T-cell (primary cell): ENCODE measurements at regions not wholly inside any gene's neighbourhood (a gene's known extent, or its start where the extent isn't known, plus 50 kb on each side); places are given as distances from the start of the nearest gene placed in this dataset.
"Not testable (repeated sequence)": the region's sequence is repeated elsewhere in the genome, so short reads cannot be mapped to it uniquely, and the experiment has no call there.

Experiments used
- ATAC-seq, 4 experiments: fragments of 200-7000 bp in 3 of 4; fragments of 150-1000 bp in 1 of 4; cut with Tn5 transposase; replicated peaks in 1 of 4; 1 replicate in 3 of 4; 2 replicates in 1 of 4; pipeline ENCODE4 v1.10.0; 2021; ENCODE audit warnings: moderate library complexity in 3 of 4, mild to moderate bottlenecking in 2 of 4, moderate number of reproducible peaks in 1 of 4
- CTCF ChIA-PET, 2 donors: fragments of 300-600 bp; sonication (Branson Sonifier 250); formaldehyde crosslinking; loops; one replicate each; lab custom pipeline; 2022; ENCODE audit warnings: antibody characterized with exemption in 2 of 2; lab: Charles Lee
- POLR2A ChIA-PET, 2 donors: fragments of 300-600 bp; sonication (Branson Sonifier 250); formaldehyde crosslinking; loops; one replicate each; lab custom pipeline; 2022; ENCODE audit warnings: antibody characterized with exemption in 2 of 2; lab: Charles Lee
- DNase-seq, 35 experiments: peaks; one replicate each; pipeline versions ENCODE4 v3.0.0 to v3.0.0-alpha.2; 2013 to 2023
- H3K27ac ChIP-seq: one replicate; pipeline ENCODE4 v1.5.1; 2013; ENCODE audit warnings: low read length
- H3K27me3 ChIP-seq, 2 experiments: replicated peaks in 1 of 2; 1 replicate in 1 of 2; 2 replicates in 1 of 2; pipeline versions ENCODE4 v1.6.1 to v1.7.0; 2013; ENCODE audit warnings: low read length in 1 of 2, mixed read lengths in 1 of 2; ENCODE audit not compliant: control insufficient read depth in 2 of 2, insufficient read depth in 2 of 2; ENCODE audit errors: extremely low read depth in 1 of 2
- H3K36me3 ChIP-seq, 2 donors: 1 replicate in 1 of 2; 2 replicates in 1 of 2; pipeline versions ENCODE4 v1.6.1 to v1.7.0; 2013; ENCODE audit warnings: low read length in 1 of 2; ENCODE audit not compliant: control insufficient read depth in 2 of 2, insufficient read depth in 1 of 2; ENCODE audit errors: extremely low read depth in 1 of 2
- H3K4me1 ChIP-seq, 2 experiments: 1 replicate in 1 of 2; 2 replicates in 1 of 2; pipeline versions ENCODE4 v1.6.1 to v1.7.0; 2013; ENCODE audit warnings: low read length in 2 of 2, mixed read lengths in 1 of 2; ENCODE audit not compliant: insufficient read depth in 2 of 2, control insufficient read depth in 1 of 2; ENCODE audit errors: extremely low read depth in 1 of 2
- H3K4me3 ChIP-seq, 2 donors: 1 replicate in 1 of 2; 2 replicates in 1 of 2; pipeline versions ENCODE4 v1.5.1 to v1.7.0; 2013; ENCODE audit warnings: mild to moderate bottlenecking in 2 of 2, low read length in 1 of 2, moderate library complexity in 1 of 2; ENCODE audit not compliant: control insufficient read depth in 1 of 2; ENCODE audit errors: extremely low read depth in 1 of 2
- H3K9me3 ChIP-seq: 2 replicates; pipeline ENCODE4 v1.7.0; 2013
- H3K27ac Mint-ChIP-seq, 2 donors: one replicate each; pipeline ENCODE4 v1.8.0; 2020 to 2021; ENCODE audit warnings: mild to moderate bottlenecking in 2 of 2, mixed read lengths in 2 of 2
- H3K27me3 Mint-ChIP-seq, 2 donors: one replicate each; pipeline ENCODE4 v1.8.0; 2021 to 2022; ENCODE audit warnings: mixed read lengths in 2 of 2
- H3K36me3 Mint-ChIP-seq: one replicate; pipeline ENCODE4 v1.8.0; 2021; ENCODE audit warnings: mixed read lengths
- H3K4me1 Mint-ChIP-seq, 3 donors: one replicate each; pipeline ENCODE4 v1.8.0; 2020 to 2022; ENCODE audit warnings: mixed read lengths in 3 of 3, mild to moderate bottlenecking in 1 of 3
- H3K4me3 Mint-ChIP-seq, 3 donors: one replicate each; pipeline ENCODE4 v1.8.0; 2020 to 2022; ENCODE audit warnings: mild to moderate bottlenecking in 3 of 3, mixed read lengths in 3 of 3, moderate library complexity in 3 of 3
- H3K9me3 Mint-ChIP-seq, 3 donors: one replicate each; pipeline ENCODE4 v1.8.0; 2020 to 2022; ENCODE audit warnings: mixed read lengths in 3 of 3
- WGBS: methylation state at CpG from one replicate; pipeline ENCODE4 v1.1.5; 2013; ENCODE audit warnings: missing lambda C conversion rate; ENCODE audit not compliant: insufficient coverage; 5-methylcytosine and 5-hydroxymethylcytosine counted together

DNA sequence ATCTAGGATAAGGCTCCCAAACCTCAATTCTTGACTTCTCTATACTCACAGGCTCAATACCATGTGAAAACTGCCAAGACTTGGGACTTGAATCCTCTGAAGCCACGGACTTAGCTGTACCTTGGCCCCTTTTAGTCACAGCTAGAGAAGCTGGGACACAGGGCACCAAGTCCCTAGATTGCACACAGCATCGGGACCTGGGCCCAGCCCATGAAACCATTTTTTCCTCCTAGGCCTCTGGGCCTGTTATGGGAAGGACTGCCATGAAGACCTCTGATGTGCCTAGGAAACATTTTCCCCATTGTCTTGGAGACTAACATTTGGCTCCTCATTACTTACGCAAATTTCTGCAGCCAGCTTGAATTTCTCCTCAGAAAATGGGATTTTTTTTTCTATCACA is 1011.8 kb upstream of the DDX18 start:
- Histone ChIP-seq H3K4me3 (no peak overlapping the region), H3K4me1 (no peaks in the 10 kb centered on the region), H3K36me3 (no peaks in the 10 kb centered on the region), H3K27ac (no peak overlapping the region), H3K27me3 (no peaks in the 10 kb centered on the region), H3K9me3 (no peaks in the 10 kb centered on the region)
- H3K4me1 Mint-ChIP-seq: no peaks in the 10 kb centered on the region
- DNase-seq (no peak), ATAC-seq (no peak)
- WGBS: 50% methylated on average over 2 of the region's 3 CpGs
- H3K27me3 Mint-ChIP-seq: no peaks in the 10 kb centered on the region
- CTCF ChIA-PET: no interaction called here
- H3K9me3 Mint-ChIP-seq: peaks cover 22 to 38% (median 28%) of the 10 kb centered on the region in 3 donors
- no peak overlapping the region for H3K4me3 Mint-ChIP-seq
- POLR2A ChIA-PET: no interaction called here
- H3K36me3 Mint-ChIP-seq: no peaks in the 10 kb centered on the region
- H3K27ac Mint-ChIP-seq: no peak overlapping the region

DNA sequence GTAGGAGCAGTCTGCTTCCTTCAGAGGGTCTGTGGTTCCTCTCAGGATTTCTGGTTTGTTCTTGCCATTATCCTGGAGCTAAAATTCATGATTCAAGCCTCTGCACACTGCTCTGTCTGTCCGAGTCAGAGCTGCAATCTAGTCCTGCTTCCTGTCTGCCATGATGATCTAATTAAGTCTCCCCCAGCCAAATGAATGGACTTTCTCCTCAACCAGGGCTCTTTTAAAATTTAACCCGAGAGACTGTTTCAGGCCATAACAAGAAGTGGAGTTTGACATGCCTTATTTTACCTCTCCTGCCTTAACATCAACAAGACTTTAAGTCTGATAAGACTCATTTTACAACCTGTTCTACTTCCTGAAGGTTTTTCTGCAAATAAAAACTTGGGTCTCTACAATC is 1009.6 kb upstream of the DDX18 start:
- CTCF ChIA-PET: no interaction called here
- POLR2A ChIA-PET: no interaction called here

DNA sequence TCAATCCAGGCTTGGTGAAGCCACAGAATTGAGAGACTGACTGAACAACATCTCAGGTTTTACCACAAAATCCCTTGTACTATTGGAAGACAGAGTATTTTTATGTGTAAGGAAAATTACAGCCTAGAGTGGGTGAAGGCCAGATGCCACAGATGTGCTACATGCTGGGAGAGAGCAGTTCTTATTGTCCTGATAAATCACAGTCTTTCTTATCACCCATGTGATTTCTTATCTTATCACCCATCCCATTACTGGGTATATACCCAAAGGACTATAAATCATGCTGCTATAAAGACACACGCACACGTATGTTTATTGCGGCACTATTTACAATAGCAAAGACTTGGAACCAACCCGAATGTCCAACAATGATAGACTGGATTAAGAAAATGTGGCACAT is 1008.0 kb upstream of the DDX18 start:
- WGBS: no CpG with 5 or more reads among the region's 4 CpGs
- H3K4me3 ChIP-seq, H3K27ac Mint-ChIP-seq, H3K27me3 ChIP-seq, H3K36me3 ChIP-seq, H3K27ac ChIP-seq, ATAC-seq, H3K9me3 ChIP-seq, DNase-seq, H3K4me1 Mint-ChIP-seq, CTCF ChIA-PET, H3K4me3 Mint-ChIP-seq, H3K4me1 ChIP-seq, POLR2A ChIA-PET, H3K27me3 Mint-ChIP-seq, H3K36me3 Mint-ChIP-seq: not testable (repeated sequence)
- H3K9me3 Mint-ChIP-seq: peaks cover 18 to 24% (median 24%) of the 10 kb centered on the region in 3 donors

More for the DNA sequence above, 1009.6 kb upstream of the DDX18 start:
- H3K27ac Mint-ChIP-seq: no peak overlapping the region
- DNase-seq (no peak), ATAC-seq (no peak)
- Histone ChIP-seq H3K36me3 (no peaks in the 10 kb centered on the region), H3K4me3 (no peak overlapping the region), H3K9me3 (peaks cover 3% of the 10 kb centered on the region), H3K27ac (no peak overlapping the region), H3K4me1 (no peaks in the 10 kb centered on the region), H3K27me3 (no peaks in the 10 kb centered on the region)
- no peak overlapping the region for H3K4me3 Mint-ChIP-seq
- H3K27me3 Mint-ChIP-seq: no peaks in the 10 kb centered on the region
- WGBS: 89% methylated on average over 2 of the region's 2 CpGs
- no peaks in the 10 kb centered on the region for H3K4me1 Mint-ChIP-seq
- peaks cover 21 to 28% (median 27%) of the 10 kb centered on the region in 3 donors for H3K9me3 Mint-ChIP-seq
- no peaks in the 10 kb centered on the region for H3K36me3 Mint-ChIP-seq

DNA sequence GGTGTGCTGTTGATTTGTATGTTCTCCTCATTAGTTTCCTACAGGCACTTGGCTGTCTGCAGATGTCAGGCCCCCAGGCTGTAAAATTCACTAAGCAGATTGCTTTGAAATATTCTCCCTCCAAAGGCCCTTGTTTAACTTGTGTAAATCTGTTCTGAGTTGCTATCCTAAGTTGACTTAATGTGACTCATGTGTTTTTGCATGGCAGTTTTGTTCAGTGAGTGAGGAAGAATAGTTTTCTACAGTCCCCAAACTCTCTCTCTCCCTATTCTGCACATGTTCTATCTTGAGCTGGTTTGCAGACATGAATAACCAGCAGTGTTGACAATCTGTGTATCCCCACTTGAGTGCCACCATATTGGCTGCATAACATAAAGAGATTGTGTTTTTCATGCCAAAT is 1005.4 kb upstream of the DDX18 start:
- CTCF ChIA-PET: no interaction called here
- no peak overlapping the region for H3K27ac ChIP-seq

GRCh38 chr2:116810071-116810470 is 1004.4 kb upstream of the DDX18 start:
- CTCF ChIA-PET: no interaction called here
- POLR2A ChIA-PET: no interaction called here
- no peak for ATAC-seq

More for the DNA sequence above, 1005.4 kb upstream of the DDX18 start:
- Mint-ChIP-seq H3K4me1 (no peaks in the 10 kb centered on the region), H3K36me3 (no peaks in the 10 kb centered on the region), H3K27me3 (no peaks in the 10 kb centered on the region), H3K9me3 (peaks cover 18 to 26% (median 19%) of the 10 kb centered on the region in 3 donors), H3K27ac (no peak overlapping the region), H3K4me3 (no peak overlapping the region)
- H3K36me3 ChIP-seq: no peaks in the 10 kb centered on the region
- H3K4me3 ChIP-seq: no peak overlapping the region
- no peak for ATAC-seq
- DNase-seq: no peak
- no peaks in the 10 kb centered on the region for H3K27me3 ChIP-seq
- peaks cover 3% of the 10 kb centered on the region for H3K9me3 ChIP-seq
- POLR2A ChIA-PET: no interaction called here
- no peaks in the 10 kb centered on the region for H3K4me1 ChIP-seq

DNA sequence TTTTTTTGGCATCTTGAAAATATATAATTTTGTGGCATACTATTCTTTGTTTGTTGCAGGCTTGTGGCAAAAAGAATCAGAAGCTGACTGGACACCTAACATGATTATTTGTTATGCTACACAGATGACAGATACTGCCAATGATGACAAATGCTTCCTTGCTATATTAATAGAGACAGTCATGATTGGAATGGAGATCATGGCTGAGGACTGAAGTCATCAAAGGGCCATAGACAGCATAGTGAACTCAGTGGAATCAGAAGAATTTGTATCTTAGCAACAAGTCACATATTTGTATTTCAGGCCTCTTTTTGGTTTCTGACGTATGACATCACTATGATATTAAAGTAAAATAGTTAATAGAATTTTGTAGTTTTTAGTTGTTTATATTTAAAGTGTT is 1003.8 kb upstream of the DDX18 start:
- CTCF ChIA-PET: no interaction called here
- DNase-seq (no peak), ATAC-seq (no peak)
- Mint-ChIP-seq H3K4me1 (no peaks in the 10 kb centered on the region), H3K4me3 (no peak overlapping the region), H3K27me3 (no peaks in the 10 kb centered on the region), H3K9me3 (peaks cover 9 to 15% (median 13%) of the 10 kb centered on the region in 3 donors), H3K36me3 (no peaks in the 10 kb centered on the region), H3K27ac (no peak overlapping the region)
- no peak overlapping the region for H3K4me3 ChIP-seq
- H3K36me3 ChIP-seq: no peaks in the 10 kb centered on the region
- peaks cover 3% of the 10 kb centered on the region for H3K9me3 ChIP-seq
- H3K27ac ChIP-seq: no peak overlapping the region
- H3K27me3 ChIP-seq: no peaks in the 10 kb centered on the region
- POLR2A ChIA-PET: no interaction called here
- no CpG with 5 or more reads among the region's 1 CpG for WGBS
- H3K4me1 ChIP-seq: no peaks in the 10 kb centered on the region

More at GRCh38 chr2:116810071-116810470, 1004.4 kb upstream of the DDX18 start:
- H3K9me3 Mint-ChIP-seq: peaks cover 11 to 17% (median 15%) of the 10 kb centered on the region in 3 donors
- Histone ChIP-seq H3K27me3 (no peaks in the 10 kb centered on the region), H3K9me3 (peaks cover 3% of the 10 kb centered on the region), H3K4me1 (no peaks in the 10 kb centered on the region), H3K4me3 (no peak overlapping the region), H3K27ac (no peak overlapping the region), H3K36me3 (no peaks in the 10 kb centered on the region)
- DNase-seq: no peak
- H3K27ac Mint-ChIP-seq: no peak overlapping the region
- H3K36me3 Mint-ChIP-seq: no peaks in the 10 kb centered on the region
- WGBS: no CpG with 5 or more reads among the region's 4 CpGs
- H3K4me1 Mint-ChIP-seq: no peaks in the 10 kb centered on the region
- no peak overlapping the region for H3K4me3 Mint-ChIP-seq
- no peaks in the 10 kb centered on the region for H3K27me3 Mint-ChIP-seq

DNA sequence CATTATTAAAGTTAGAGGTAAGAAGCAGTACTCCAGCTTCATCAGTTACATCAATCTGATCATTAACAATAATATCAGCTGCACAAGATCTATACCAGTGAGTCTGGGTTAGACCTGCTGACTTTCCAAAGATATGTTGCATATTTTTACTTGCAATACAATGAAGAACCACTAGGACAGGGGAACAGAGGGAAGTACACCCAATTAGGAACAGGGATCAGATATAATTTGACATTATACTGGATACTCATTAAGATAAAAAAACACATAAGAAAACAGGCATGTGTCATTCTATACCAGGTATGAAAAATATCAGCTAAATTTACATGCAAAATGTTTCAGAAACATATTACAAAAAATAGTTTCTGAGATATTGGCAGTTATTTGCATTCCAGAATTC is 995.1 kb upstream of the DDX18 start:
- Histone ChIP-seq H3K36me3 (no peaks in the 10 kb centered on the region), H3K27ac (no peak overlapping the region), H3K27me3 (no peaks in the 10 kb centered on the region), H3K4me1 (no peaks in the 10 kb centered on the region), H3K9me3 (no peaks in the 10 kb centered on the region), H3K4me3 (no peak overlapping the region)
- H3K4me3 Mint-ChIP-seq: no peak overlapping the region
- H3K36me3 Mint-ChIP-seq: no peaks in the 10 kb centered on the region
- ATAC-seq (no peak), DNase-seq (no peak)
- no peak overlapping the region for H3K27ac Mint-ChIP-seq
- POLR2A ChIA-PET: no interaction called here
- CTCF ChIA-PET: no interaction called here
- no peaks in the 10 kb centered on the region for H3K4me1 Mint-ChIP-seq
- H3K27me3 Mint-ChIP-seq: no peaks in the 10 kb centered on the region
- peaks cover 16 to 17% (median 16%) of the 10 kb centered on the region in 3 donors for H3K9me3 Mint-ChIP-seq
